ENCODE measurements at regions not wholly inside any gene's neighbourhood (a gene's known extent, or its start where the extent isn't known, plus 50 kb on each side); places are given as distances from the start of the nearest gene placed in this dataset.

DNA sequence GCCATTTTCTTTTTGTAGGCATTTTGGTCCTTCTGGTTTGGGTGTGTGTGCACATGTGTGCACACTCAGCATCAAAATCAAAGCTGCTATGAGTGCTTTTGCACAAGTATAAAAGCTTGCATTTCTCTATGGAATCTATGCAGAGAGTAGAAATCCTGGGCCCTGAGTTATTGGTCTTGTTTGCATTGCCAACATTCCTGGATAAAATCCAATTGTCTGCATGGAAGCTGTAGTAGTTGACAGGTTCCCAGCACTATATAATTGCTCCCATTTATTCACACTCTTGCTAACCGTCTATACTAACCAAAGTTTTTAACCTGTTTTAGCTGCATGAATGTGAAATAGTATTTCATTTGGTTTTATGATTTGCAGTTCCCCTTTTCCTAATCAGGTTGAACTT, 277.0 kb downstream of the FOXA2 start:
- TF ChIP-seq, protein P1, sequence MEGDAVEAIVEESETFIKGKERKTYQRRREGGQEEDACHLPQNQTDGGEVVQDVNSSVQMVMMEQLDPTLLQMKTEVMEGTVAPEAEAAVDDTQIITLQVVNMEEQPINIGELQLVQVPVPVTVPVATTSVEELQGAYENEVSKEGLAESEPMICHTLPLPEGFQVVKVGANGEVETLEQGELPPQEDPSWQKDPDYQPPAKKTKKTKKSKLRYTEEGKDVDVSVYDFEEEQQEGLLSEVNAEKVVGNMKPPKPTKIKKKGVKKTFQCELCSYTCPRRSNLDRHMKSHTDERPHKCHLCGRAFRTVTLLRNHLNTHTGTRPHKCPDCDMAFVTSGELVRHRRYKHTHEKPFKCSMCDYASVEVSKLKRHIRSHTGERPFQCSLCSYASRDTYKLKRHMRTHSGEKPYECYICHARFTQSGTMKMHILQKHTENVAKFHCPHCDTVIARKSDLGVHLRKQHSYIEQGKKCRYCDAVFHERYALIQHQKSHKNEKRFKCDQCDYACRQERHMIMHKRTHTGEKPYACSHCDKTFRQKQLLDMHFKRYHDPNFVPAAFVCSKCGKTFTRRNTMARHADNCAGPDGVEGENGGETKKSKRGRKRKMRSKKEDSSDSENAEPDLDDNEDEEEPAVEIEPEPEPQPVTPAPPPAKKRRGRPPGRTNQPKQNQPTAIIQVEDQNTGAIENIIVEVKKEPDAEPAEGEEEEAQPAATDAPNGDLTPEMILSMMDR (IDR thresholded peaks at IDR 0.05; ENCODE audit: low read depth, low read length), result no peak
- no peak for TF ChIP-seq POLR2A (IDR thresholded peaks at IDR 0.05; ENCODE audit: extremely low read depth, insufficient read length)
- TF ChIP-seq MYC (IDR thresholded peaks at IDR 0.05; ENCODE audit: low read depth, low read length), result no peak

Measured in NB4 (cell line).